ENCODE measurements at regions not wholly inside any gene's neighbourhood (a gene's known extent, or its start where the extent isn't known, plus 50 kb on each side); places are given as distances from the start of the nearest gene placed in this dataset.

- DNase-seq = no peak
- H3K4me1 ChIP-seq (replicated peaks in 1 of 2) = no peaks in the 10 kb centered on the region
- H3K4me3 ChIP-seq = no peak overlapping the region
- no peaks in the 10 kb centered on the region for H3K36me3 ChIP-seq (replicated peaks in 1 of 2)
- no peaks in the 10 kb centered on the region for H3K9me3 ChIP-seq (replicated peaks in 1 of 3)
- 70 to 74% (median 72%) methylated on average over 2 of the region's 2 CpGs for WGBS, 4 donors
- peaks cover 5% of the 10 kb centered on the region for H3K27me3 ChIP-seq
- no peak overlapping the region for H3K27ac ChIP-seq
- TF ChIP-seq POLR2A (IDR thresholded peaks at IDR 0.05) (no peak), CTCF (IDR thresholded peaks at IDR 0.05) (no peak)
- intact Hi-C loops (cut with DNase I) = no loop called here
Observed at GRCh38 chr12:127245437-127245836, 1021.5 kb upstream of the TMEM132C start.

- no peaks in the 10 kb centered on the region for H3K4me1 ChIP-seq (replicated peaks in 1 of 2)
- intact Hi-C loops (cut with DNase I) = no loop called here
- no peak for TF ChIP-seq POLR2A (IDR thresholded peaks at IDR 0.05)
- no peak for TF ChIP-seq CTCF (IDR thresholded peaks at IDR 0.05)
- H3K27me3 ChIP-seq = no peaks in the 10 kb centered on the region
- no peak for DNase-seq
- no peak overlapping the region for H3K27ac ChIP-seq
- WGBS, 4 donors = 63 to 80% (median 76%) methylated on average over 4 of the region's 4 CpGs
- no peak overlapping the region for H3K4me3 ChIP-seq
- H3K36me3 ChIP-seq (replicated peaks in 1 of 2) = no peaks in the 10 kb centered on the region
- H3K9me3 ChIP-seq (replicated peaks in 1 of 3) = no peaks in the 10 kb centered on the region
Observed at GRCh38 chr12:127247937-127248336, 1019.0 kb upstream of the TMEM132C start.

GRCh38 chr12:127249428-127249827, 1017.5 kb upstream of the TMEM132C start:
- Histone ChIP-seq H3K27ac (no peak overlapping the region), H3K27me3 (no peaks in the 10 kb centered on the region), H3K4me1 (replicated peaks in 1 of 2) (no peaks in the 10 kb centered on the region), H3K36me3 (replicated peaks in 1 of 2) (no peaks in the 10 kb centered on the region), H3K4me3 (no peak overlapping the region), H3K9me3 (replicated peaks in 1 of 3) (no peaks in the 10 kb centered on the region)
- TF ChIP-seq CTCF (IDR thresholded peaks at IDR 0.05) = no peak
- TF ChIP-seq POLR2A (IDR thresholded peaks at IDR 0.05) = no peak
- intact Hi-C loops (cut with DNase I) = no loop called here
- no peak for DNase-seq
- WGBS, 4 donors = 52 to 69% (median 62%) methylated on average over 1 of the region's 1 CpG

- TF ChIP-seq POLR2A (IDR thresholded peaks at IDR 0.05) = no peak
- no peak for TF ChIP-seq CTCF (IDR thresholded peaks at IDR 0.05)
- Histone ChIP-seq H3K27me3 (no peaks in the 10 kb centered on the region), H3K4me3 (no peak overlapping the region), H3K27ac (no peak overlapping the region), H3K36me3 (replicated peaks in 1 of 2) (no peaks in the 10 kb centered on the region), H3K9me3 (replicated peaks in 1 of 3) (no peaks in the 10 kb centered on the region), H3K4me1 (replicated peaks in 1 of 2) (no peaks in the 10 kb centered on the region)
- intact Hi-C loops (cut with DNase I) = no loop called here
- DNase-seq = no peak
- WGBS, 4 donors = 75 to 82% (median 79%) methylated on average over 7 of the region's 7 CpGs
Observed at GRCh38 chr12:127253797-127254327, 1013.1 kb upstream of the TMEM132C start.

Measured in adrenal gland (tissue), 9 donors.